Spinal cord (tissue), 9 donors: ENCODE measurements at regions not wholly inside any gene's neighbourhood (a gene's known extent, or its start where the extent isn't known, plus 50 kb on each side); places are given as distances from the start of the nearest gene placed in this dataset.
A peak's percentile ranks its signal among the peaks of the same experiment; 100 is the strongest.

Experiments
- DNase-seq, 6 donors: peaks; one replicate each; pipeline versions ENCODE4 v3.0.0 to v3.0.0-alpha.2; 2013 to 2015; ENCODE audit warnings: low spot score in 6 of 6, low read depth in 4 of 6
- H3K27ac ChIP-seq: one replicate; pipeline ENCODE4 v1.5.1; 2013; ENCODE audit warnings: low read depth, low read length, control low read depth
- H3K27me3 ChIP-seq: one replicate; pipeline ENCODE4 v1.6.1; 2013; ENCODE audit warnings: low read length; ENCODE audit not compliant: control insufficient read depth, insufficient read depth
- H3K36me3 ChIP-seq: one replicate; pipeline ENCODE4 v1.6.1; 2013; ENCODE audit warnings: low read length; ENCODE audit not compliant: control insufficient read depth, insufficient read depth
- H3K4me1 ChIP-seq: one replicate; pipeline ENCODE4 v1.6.1; 2013; ENCODE audit warnings: low read length; ENCODE audit not compliant: control insufficient read depth, insufficient read depth
- H3K4me3 ChIP-seq: one replicate; pipeline ENCODE4 v1.5.1; 2013; ENCODE audit warnings: low read depth, low read length, control low read depth
- H3K9me3 ChIP-seq: one replicate; pipeline ENCODE4 v1.6.1; 2013; ENCODE audit warnings: low read length; ENCODE audit not compliant: control insufficient read depth, insufficient read depth
- whole genome bisulfite sequencing: methylation state at CpG from one replicate; pipeline ENCODE4 v1.1.5; 2013; ENCODE audit warnings: missing lambda C conversion rate; ENCODE audit not compliant: insufficient coverage; 5-methylcytosine and 5-hydroxymethylcytosine counted together
- donor health status: healthy.

DNA sequence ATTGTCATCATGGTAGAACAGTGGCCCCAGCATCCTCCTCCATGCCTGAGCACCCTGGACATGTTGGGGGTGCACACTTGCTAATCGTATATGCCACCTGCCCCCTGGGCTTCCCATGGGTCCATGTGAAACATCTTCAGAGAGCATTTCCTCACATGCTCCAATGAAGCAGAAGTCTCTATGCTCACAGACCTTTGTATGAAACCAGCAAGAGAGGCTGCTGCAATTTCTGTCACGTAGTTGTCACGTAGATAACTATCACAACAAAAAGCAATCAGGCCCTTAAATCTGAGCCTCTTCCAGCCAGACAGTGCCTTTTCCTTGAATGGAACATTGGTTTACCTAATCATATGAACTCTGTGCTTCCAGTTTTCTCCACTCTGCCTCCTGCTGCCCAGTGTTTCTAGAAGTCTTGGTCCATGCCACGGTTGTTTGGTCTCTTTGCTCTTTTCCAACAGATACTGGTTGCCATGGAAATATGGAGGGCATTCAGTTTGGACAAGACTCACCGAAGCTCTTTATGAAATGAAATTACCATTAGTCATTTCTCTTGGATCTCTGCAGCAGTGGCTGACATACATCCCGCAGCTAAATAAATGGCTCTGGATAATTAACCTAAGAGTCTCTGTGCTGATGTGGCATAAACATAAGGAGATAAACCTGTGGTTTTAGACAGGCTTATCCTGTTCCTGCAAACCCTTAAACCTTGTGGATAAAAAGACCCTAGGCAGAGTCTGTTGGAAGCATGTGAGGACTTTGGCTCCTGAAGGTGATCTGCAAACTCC is 172.8 kb upstream of the SYNDIG1 start:
- 62% methylated on average over 4 of the region's 6 CpGs for WGBS
- Histone ChIP-seq H3K9me3 (no peaks in the 10 kb centered on the region), H3K4me1 (no peaks in the 10 kb centered on the region), H3K27ac (no peak overlapping the region), H3K27me3 (no peaks in the 10 kb centered on the region), H3K4me3 (no peak overlapping the region), H3K36me3 (no peaks in the 10 kb centered on the region)
- peak in 1 of 6 donors; percentile 68 for DNase-seq

- H3K4me3 ChIP-seq = no peak overlapping the region
- no peaks in the 10 kb centered on the region for H3K27me3 ChIP-seq
- H3K9me3 ChIP-seq = no peaks in the 10 kb centered on the region
- no peak for DNase-seq
- no peaks in the 10 kb centered on the region for H3K36me3 ChIP-seq
- H3K27ac ChIP-seq = no peak overlapping the region
- H3K4me1 ChIP-seq = no peaks in the 10 kb centered on the region
- WGBS = 80% methylated on average over 1 of the region's 3 CpGs
Measured at GRCh38 chr20:24291014-24291413, 178.4 kb upstream of the SYNDIG1 start.

GRCh38 chr20:24289737-24290481 is 179.5 kb upstream of the SYNDIG1 start:
- no peaks in the 10 kb centered on the region for H3K9me3 ChIP-seq
- no peak for DNase-seq
- WGBS = 66% methylated on average over 3 of the region's 7 CpGs

GRCh38 chr20:24283186-24283585 is 186.2 kb upstream of the SYNDIG1 start:
- Histone ChIP-seq H3K27ac (no peak overlapping the region), H3K9me3 (no peaks in the 10 kb centered on the region), H3K4me1 (no peaks in the 10 kb centered on the region), H3K27me3 (no peaks in the 10 kb centered on the region), H3K4me3 (no peak overlapping the region), H3K36me3 (no peaks in the 10 kb centered on the region)
- peak in 1 of 6 donors; percentile 77 for DNase-seq
- 60% methylated on average over 3 of the region's 5 CpGs for WGBS

More at GRCh38 chr20:24289737-24290481, 179.5 kb upstream of the SYNDIG1 start:
- Histone ChIP-seq H3K27ac (no peak overlapping the region), H3K4me1 (no peaks in the 10 kb centered on the region), H3K36me3 (no peaks in the 10 kb centered on the region), H3K4me3 (no peak overlapping the region), H3K27me3 (no peaks in the 10 kb centered on the region)

DNA sequence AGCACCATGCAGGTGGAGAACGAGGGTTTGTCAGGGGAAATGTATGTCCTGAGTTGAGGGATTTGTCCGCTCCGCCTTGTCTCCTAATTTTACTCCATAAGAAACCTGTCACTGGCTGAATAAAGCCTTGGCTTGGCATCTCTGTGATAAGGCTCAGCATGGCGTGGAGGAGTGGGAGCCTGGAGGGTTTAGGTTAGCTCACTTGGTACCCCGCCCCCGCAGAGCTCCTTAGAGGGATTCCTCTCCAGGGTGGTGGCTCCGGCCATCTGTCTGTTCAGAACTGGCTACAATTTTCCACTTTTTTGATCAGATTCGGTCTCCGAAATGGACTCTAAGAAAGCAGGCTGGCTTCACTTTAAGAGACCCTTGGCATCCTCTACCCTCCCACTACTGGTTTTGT is 192.2 kb upstream of the SYNDIG1 start:
- no peaks in the 10 kb centered on the region for H3K27me3 ChIP-seq
- H3K4me3 ChIP-seq = no peak overlapping the region
- DNase-seq = no peak
- WGBS = 92% methylated on average over 7 of the region's 9 CpGs
- no peak overlapping the region for H3K27ac ChIP-seq
- H3K36me3 ChIP-seq = no peaks in the 10 kb centered on the region
- peaks cover 4% of the 10 kb centered on the region for H3K9me3 ChIP-seq
- no peaks in the 10 kb centered on the region for H3K4me1 ChIP-seq

GRCh38 chr20:24275946-24276705 is 193.3 kb upstream of the SYNDIG1 start:
- no peaks in the 10 kb centered on the region for H3K27me3 ChIP-seq
- H3K4me1 ChIP-seq = no peaks in the 10 kb centered on the region
- H3K36me3 ChIP-seq = no peaks in the 10 kb centered on the region
- no peak for DNase-seq
- H3K9me3 ChIP-seq = peaks cover 6% of the 10 kb centered on the region
- no peak overlapping the region for H3K4me3 ChIP-seq
- WGBS = 75% methylated on average over 2 of the region's 3 CpGs
- H3K27ac ChIP-seq = no peak overlapping the region

DNA sequence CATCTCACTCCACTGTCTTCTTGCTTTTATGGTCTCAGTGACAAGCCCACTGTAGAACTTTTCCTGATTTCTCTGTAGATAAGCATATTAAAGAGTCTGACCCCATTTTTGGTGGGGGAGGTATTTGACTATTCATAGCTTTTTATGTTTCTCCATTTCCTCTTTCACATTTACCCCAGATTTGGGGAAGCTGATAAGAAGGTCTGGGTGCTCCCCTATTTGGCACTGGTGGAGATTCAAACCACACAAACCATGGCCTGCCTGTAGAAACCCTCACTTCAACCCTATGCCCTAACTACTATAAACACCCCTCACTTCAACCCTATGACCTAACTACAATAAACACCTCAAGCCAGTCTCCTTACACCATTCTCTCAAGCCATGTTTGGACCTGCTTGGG is 196.2 kb upstream of the SYNDIG1 start:
- Histone ChIP-seq H3K27me3 (no peaks in the 10 kb centered on the region), H3K27ac (no peak overlapping the region), H3K4me1 (no peaks in the 10 kb centered on the region), H3K9me3 (peaks cover 7% of the 10 kb centered on the region), H3K36me3 (no peaks in the 10 kb centered on the region), H3K4me3 (no peak overlapping the region)
- no peak for DNase-seq

DNA sequence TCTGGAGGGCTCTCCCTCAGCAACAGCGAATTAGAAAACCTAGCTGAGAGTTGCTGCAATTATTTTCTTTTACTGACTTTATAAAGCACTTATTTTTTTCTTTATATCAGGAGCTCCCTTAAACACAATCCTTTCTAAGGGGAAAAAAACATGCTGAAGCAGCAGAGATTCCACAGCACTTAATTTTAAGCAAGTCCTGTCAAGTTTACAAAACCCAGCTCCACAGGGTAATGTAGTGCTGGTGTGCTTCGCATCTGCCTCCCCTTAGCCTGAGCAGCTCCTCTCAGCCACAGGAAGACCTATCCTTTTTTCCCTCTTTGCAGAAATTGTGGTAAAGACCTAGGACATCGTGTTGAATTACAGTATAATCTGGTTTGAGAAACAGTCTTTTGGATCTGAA is 208.1 kb upstream of the SYNDIG1 start:
- Histone ChIP-seq H3K4me1 (no peaks in the 10 kb centered on the region), H3K27me3 (no peaks in the 10 kb centered on the region), H3K27ac (no peak overlapping the region), H3K9me3 (no peaks in the 10 kb centered on the region), H3K36me3 (no peaks in the 10 kb centered on the region), H3K4me3 (no peak overlapping the region)
- 80% methylated on average over 1 of the region's 3 CpGs for WGBS
- DNase-seq = no peak

DNA sequence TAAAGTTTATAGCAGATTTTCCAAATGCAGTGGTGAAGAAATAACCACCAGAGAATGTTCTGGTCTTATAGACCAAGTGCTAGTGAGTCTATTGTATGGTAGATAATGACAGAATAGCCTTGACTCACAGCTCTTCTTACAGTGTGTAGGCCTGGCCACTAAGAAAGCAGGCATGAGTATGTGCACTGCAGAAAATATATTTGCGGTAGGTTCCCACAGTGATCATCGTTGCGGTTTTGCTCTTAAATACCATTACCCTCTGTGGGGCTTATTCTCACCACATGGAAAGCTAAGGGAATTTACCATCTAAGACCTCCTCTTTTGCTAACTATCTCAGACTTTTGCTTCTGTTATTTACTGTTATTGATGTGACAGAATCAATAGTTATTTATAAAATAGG is 212.3 kb upstream of the SYNDIG1 start:
- H3K27me3 ChIP-seq = no peaks in the 10 kb centered on the region
- no peak overlapping the region for H3K4me3 ChIP-seq
- H3K27ac ChIP-seq = no peak overlapping the region
- WGBS = 90% methylated on average over 3 of the region's 3 CpGs
- H3K36me3 ChIP-seq = no peaks in the 10 kb centered on the region
- no peak for DNase-seq
- no peaks in the 10 kb centered on the region for H3K9me3 ChIP-seq
- no peaks in the 10 kb centered on the region for H3K4me1 ChIP-seq
